Left renal pelvis (tissue), 4 donors: ENCODE measurements at regions not wholly inside any gene's neighbourhood (a gene's known extent, or its start where the extent isn't known, plus 50 kb on each side); places are given as distances from the start of the nearest gene placed in this dataset.

ENCODE experiments used
- DNase-seq, 4 donors: peaks; one replicate each; pipeline ENCODE4 v3.0.0-alpha.2; 2013; ENCODE audit warnings: low read depth in 4 of 4, low spot score in 3 of 4

GRCh38 chr2:137729305-137729704 lies 235.0 kb upstream of the HNMT start:
- DNase-seq, result no peak

DNA sequence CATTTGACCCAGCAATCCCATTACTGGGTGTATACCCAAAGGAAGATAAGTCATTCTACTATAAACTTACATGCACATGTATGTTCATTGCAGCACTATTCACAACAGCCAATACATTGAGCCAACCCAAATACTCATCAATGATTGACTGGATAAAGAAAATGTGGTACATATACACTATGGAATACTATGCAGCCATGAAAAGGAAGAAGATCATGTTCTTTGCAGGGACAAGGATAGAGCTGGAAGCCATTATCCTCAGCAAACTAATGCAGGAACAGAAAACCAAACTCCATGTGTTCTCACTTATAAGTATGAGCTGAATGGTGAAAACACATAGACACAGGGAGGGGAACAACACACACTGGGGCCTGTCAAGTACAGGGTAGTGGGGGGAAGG lies 226.7 kb upstream of the HNMT start:
- no peak for DNase-seq

DNA sequence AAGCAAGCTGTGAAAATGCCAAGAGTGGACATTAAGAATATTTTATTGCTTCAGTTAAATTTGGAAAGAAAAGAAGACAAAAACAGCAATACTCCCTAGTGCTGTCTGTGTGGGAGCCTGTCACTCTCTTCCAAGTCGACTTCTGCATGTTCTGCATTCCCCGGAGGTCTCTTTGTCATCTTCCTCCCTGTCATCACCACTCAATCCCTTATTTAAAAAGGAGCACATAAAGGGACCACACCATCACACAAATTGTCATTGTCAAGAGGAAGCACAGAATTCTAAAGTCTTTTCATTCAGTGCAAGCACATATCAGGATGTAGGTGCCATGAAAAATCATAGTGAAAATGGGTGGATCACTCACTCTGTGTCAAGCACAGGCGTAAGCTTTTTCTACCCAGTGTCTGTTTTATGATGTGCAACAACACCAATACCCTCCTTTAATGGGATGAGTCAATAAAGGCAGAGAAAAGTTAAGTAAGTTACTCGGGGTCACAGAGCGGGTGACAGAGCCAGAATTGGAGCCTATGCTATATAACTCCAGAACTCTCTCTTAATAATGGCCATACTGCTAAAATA lies 222.4 kb upstream of the HNMT start:
- DNase-seq, result no peak

DNA sequence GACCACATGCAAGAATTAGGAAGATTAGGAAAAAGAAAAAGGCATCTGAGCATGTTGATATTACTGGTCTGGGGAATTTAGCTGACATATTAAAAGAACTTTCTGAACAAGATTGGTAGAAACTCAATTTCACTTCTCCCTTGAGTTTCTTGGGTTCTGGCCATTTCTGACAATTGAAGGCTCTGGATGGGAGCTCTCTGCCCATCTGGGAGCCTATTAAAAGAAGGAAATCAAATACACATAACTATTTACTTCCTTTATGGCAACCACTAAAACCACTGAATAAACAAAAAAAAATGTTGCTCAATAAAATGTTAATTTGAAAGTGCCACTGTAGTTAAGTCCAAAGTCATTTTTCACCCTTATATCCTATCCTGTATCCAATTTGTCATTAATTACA lies 216.8 kb upstream of the HNMT start:
- DNase-seq, result no peak

GRCh38 chr2:137748533-137748932 lies 215.7 kb upstream of the HNMT start:
- no peak for DNase-seq

DNA sequence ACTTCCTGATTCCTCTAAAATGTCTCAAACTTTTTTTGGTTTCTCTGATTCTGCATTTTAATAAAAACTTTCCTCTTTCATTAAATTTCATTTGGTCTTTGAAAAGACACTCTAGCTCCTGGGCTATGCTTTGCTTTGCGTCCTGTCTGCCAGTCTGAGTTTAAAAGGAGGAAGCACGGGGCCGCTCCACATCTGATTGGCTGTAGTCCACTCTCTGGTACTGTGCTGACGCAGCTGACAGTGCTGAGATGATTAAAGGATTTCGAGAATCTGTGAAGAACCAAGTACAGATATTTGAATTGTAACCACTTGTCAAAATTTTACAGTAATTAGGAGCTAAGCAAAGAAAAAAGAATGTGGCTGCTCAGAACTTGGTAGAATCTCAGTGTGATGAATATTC lies 199.6 kb upstream of the HNMT start:
- DNase-seq, result no peak

- DNase-seq, result no peak
Observed at GRCh38 chr2:137769406-137769805, 194.9 kb upstream of the HNMT start.

GRCh38 chr2:137770166-137770565 lies 194.1 kb upstream of the HNMT start:
- DNase-seq, result no peak

DNA sequence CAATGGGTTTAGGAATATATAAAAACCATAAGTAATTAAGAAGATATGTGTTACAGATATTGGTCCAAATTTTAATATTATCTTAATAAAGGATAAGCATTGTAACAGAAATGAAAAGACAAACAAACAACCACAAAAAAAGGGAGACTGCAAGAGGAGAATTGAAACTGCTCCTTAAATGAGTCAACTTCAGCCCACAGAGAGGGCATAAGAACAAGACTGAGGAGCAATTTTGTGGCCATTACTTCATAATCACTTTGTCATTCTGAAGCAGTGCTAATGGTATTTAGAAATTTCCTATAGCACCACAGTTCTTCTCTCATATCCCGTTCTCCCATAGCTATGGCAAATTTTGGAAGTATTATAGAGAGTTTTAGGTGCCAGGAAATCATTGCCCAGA lies 193.2 kb upstream of the HNMT start:
- no peak for DNase-seq

GRCh38 chr2:137772451-137772850 lies 191.8 kb upstream of the HNMT start:
- no peak for DNase-seq

DNA sequence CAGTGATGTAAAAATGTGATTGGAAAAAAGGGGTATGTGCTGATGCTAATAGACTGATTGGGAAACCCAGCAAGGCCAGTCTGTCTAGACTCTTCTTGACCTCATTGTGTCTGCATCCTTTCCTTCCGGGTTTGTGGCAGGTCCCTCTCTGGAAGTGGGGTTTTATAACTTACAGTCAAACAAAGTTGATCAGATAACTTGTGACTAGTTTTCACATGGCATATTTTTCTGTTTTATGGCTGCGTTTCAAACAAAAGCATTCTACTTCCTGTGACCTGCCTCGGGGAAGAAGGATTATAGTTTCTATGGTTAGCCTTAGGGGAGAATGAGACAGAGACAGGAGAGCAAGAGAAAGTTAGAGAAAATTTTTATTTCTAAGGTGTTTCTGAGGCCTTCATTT lies 188.7 kb upstream of the HNMT start:
- DNase-seq, result no peak

DNA sequence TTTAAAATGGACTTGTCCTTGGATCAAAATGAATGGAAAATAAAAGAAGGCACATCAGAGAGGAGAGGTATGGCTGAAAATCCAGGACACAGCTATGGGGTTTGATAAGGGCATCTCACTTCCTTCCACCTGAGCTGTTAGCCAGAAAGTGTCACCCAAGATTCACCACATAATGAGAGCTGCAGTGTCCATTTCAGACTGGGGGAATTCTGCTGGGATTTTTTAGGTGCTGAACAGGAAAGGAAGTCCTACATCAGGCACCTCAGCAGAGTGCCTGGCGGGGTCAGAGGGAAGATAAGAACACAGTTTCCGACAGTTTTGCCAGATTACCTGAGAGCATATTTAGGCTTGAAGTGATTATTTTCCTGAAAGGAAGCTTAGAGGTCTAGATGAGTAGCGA lies 187.6 kb upstream of the HNMT start:
- no peak for DNase-seq

- DNase-seq, result no peak
Observed at GRCh38 chr2:137797641-137798040, 166.6 kb upstream of the HNMT start.

- no peak for DNase-seq
Observed at GRCh38 chr2:137799600-137799999, 164.7 kb upstream of the HNMT start.

DNA sequence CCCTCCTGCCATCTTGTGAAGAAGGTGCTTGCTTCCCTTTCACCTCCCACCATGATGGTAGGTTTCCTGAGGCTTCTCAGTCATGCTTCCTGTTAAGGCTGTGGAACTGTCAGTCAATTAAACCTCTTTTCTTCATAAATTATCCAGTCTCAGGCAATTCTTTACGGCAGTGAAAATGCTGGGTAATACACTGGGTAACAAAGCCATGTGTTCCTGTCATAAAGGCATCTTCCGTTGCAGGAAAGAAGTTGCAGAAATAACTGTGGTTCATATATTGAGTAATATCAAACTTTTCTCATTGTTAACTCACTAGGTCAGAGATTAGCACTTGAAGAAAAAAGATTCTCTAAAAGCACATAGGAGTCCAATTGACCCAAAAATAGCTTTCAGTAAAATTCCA lies 163.9 kb upstream of the HNMT start:
- no peak for DNase-seq

GRCh38 chr2:137801228-137801627 lies 163.0 kb upstream of the HNMT start:
- DNase-seq, result no peak

DNA sequence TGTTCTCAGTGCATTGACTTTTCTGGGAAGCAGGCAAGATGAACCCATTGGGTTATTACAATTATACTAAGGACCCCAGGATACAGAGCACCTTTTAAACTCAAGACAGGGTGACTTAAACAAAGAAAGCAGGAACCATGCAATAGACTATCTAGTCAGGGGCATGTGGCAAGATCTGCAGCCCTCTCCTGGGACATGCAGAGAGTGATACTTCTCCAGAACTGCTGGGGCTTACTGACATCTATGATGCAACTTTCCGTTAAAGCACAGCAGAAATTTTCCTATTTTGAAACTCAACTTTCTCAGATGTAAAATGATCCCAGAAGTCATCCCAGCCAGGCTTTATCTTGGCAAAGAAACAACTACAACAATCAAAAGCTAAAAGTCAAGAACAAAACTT lies 162.2 kb upstream of the HNMT start:
- DNase-seq, result no peak

DNA sequence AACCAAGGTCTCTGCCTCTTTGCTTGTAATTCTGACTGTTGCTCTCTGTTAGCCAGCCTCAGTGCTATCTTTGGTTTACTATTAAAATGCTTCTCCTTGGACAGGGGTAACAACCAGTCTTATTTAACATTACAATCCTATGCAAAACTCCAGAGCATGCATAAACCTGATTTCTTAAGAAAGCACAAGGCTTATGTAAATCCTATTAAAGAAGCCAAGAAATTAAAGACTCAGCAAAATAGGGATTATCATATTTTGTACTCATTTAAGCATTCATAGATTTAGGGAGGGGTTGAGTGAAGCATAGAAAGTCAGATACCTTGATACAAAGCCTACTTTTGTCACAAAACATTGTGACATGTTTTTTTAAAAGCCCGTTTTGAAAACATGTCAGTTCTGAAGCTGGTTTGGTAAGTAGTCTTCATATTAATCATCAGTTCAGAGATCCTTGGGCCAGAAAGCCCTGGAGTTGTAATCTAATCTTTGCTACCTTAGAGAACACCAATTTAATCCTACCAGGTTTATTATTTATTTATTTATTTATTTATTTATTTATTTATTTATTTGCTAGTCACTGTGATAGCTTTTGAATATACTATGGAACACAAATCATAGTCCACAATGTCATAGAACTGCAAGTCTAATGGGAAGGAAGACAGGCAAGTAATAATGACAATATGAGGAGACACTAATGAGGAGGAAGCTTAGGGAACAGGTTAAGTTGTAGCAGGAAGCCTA lies 158.0 kb upstream of the HNMT start:
- DNase-seq, result no peak

DNA sequence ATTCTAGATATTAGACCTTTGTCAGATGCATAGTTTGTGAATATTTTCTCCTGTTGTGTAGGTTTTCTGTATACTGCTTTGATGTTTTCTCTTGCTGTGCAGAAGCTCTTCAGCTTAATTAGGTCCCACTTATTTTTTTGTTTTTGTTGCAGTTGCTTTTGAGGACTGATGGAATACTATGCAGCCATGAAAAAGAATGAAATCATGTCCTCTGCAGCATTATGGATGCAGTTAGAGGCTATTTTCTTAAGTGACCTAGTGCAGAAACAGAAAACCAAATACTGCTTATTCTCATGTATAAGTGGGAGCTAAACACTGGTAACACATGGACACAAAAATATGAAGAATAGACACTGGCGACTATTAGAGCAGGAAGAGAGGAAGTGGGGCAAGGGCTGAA lies 155.0 kb upstream of the HNMT start:
- no peak for DNase-seq

GRCh38 chr2:137809837-137810236 lies 154.4 kb upstream of the HNMT start:
- DNase-seq, result no peak

DNA sequence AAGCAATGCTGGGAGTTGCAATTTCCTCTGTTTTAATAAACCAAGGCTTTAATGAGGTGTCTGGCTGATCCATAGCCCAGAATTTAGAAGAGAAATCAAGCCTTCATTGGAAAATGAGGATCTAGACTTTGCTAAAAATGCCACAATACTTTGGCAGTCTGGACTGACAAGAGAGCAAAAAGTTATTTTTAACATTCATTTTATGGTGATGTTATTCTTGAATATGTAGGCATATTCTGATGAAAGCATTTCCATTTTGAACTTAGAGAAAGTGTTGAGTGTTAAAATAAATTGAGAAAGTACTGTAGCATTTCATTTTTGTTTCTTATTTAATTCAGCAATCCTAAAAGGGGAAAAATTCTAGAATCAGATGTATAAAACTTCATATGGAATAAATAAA lies 151.8 kb upstream of the HNMT start:
- no peak for DNase-seq

DNA sequence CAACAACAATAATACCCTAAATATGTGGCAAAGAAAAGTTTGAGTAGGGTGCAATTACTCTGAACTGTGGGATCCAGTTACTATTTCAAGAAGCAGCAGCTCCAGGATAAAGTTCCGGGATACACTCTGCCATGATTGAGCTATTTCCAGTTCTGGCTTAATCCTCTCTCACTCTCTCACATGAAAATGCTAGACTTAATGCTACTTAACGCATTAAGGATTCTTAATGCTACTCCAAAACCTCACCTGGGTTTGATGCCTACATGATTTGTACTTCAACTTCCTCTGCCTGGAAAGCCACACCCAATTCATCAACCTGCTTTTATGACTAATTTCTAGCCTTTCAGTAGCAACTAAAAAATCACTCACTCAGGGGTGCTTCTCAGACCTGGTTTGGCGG lies 151.1 kb upstream of the HNMT start:
- DNase-seq, result no peak

GRCh38 chr2:137817058-137817457 lies 147.2 kb upstream of the HNMT start:
- no peak for DNase-seq
